ENCODE measurements at regions not wholly inside any gene's neighbourhood (a gene's known extent, or its start where the extent isn't known, plus 50 kb on each side); places are given as distances from the start of the nearest gene placed in this dataset.

- ATAC-seq (no peak), DNase-seq (no peak)
- no peak overlapping the region for H3K4me3 Mint-ChIP-seq
- H3K27ac Mint-ChIP-seq, result no peak overlapping the region
- H3K36me3 Mint-ChIP-seq (ENCODE audit: low read depth), result no peaks in the 10 kb centered on the region
- no peaks in the 10 kb centered on the region for H3K9me3 ChIP-seq (ENCODE audit: control insufficient read depth, low read length, poor library complexity, severe bottlenecking)
- no peaks in the 10 kb centered on the region for H3K27me3 Mint-ChIP-seq
- H3K4me1 Mint-ChIP-seq, result no peaks in the 10 kb centered on the region
Observed at GRCh38 chrX:69024161-69024736, 141.0 kb downstream of the PJA1 start.

DNA sequence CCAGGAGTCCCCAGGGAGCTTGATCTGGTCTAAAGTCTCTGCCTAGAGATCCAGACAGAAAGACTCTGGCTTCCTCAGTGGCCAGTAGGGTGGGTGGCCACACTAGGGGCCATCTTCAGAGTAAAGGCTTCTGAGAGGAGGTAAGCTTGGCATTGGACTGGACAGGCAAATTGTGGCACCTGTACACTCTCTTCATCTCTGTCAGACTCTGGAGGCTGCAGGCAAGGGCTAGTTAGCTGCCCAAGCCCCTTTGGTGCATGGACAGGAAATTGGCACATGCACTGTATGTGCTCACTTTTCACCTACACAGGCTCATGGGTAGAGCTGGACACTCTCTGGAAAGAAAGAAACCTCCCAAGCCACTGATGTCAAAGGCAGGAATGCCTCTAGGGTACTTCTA is 142.8 kb downstream of the PJA1 start:
- H3K27ac Mint-ChIP-seq, result no peak overlapping the region
- no peak overlapping the region for H3K4me3 Mint-ChIP-seq
- DNase-seq (no peak), ATAC-seq (no peak)
- H3K9me3 ChIP-seq (ENCODE audit: control insufficient read depth, low read length, poor library complexity, severe bottlenecking), result no peaks in the 10 kb centered on the region
- no peaks in the 10 kb centered on the region for H3K27me3 Mint-ChIP-seq
- H3K4me1 Mint-ChIP-seq, result no peaks in the 10 kb centered on the region
- no peaks in the 10 kb centered on the region for H3K36me3 Mint-ChIP-seq (ENCODE audit: low read depth)

- H3K4me3 Mint-ChIP-seq, result no peak overlapping the region
- DNase-seq, result no peak
- no peaks in the 10 kb centered on the region for H3K4me1 Mint-ChIP-seq
- no peak overlapping the region for H3K27ac Mint-ChIP-seq
- H3K36me3 Mint-ChIP-seq (ENCODE audit: low read depth), result no peaks in the 10 kb centered on the region
- no peaks in the 10 kb centered on the region for H3K27me3 Mint-ChIP-seq
- no peaks in the 10 kb centered on the region for H3K9me3 ChIP-seq (ENCODE audit: control insufficient read depth, low read length, poor library complexity, severe bottlenecking)
- no peak for ATAC-seq
Observed at GRCh38 chrX:69021141-69021960, 143.9 kb downstream of the PJA1 start.

DNA sequence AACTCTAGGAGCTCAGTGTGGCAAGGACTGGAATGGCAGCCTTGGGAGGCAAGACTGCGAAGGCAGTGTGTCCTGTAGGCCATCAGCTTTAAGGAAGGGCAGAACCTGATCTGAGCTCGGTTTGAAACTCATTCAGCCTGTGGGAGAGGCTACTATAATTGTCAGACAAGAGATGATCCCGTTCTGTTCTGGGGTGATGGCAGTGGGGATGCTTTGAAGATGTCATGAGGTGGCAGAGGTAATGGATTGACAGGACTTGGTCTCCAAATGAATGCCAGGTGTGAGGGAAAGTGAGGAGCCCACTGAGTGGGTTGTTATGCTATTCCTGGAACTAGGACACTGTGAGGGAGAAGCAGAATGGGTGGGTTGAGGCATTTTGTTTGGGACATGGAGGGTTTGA is 144.9 kb downstream of the PJA1 start:
- DNase-seq (no peak), ATAC-seq (no peak)
- H3K4me1 Mint-ChIP-seq, result no peaks in the 10 kb centered on the region
- H3K9me3 ChIP-seq (ENCODE audit: control insufficient read depth, low read length, poor library complexity, severe bottlenecking), result no peaks in the 10 kb centered on the region
- H3K36me3 Mint-ChIP-seq (ENCODE audit: low read depth), result no peaks in the 10 kb centered on the region
- no peaks in the 10 kb centered on the region for H3K27me3 Mint-ChIP-seq
- H3K4me3 Mint-ChIP-seq, result no peak overlapping the region
- H3K27ac Mint-ChIP-seq, result no peak overlapping the region

GRCh38 chrX:69019073-69019890 is 146.0 kb downstream of the PJA1 start:
- DNase-seq, result no peak
- no peaks in the 10 kb centered on the region for H3K9me3 ChIP-seq (ENCODE audit: control insufficient read depth, low read length, poor library complexity, severe bottlenecking)
- no peaks in the 10 kb centered on the region for H3K4me1 Mint-ChIP-seq
- no peak overlapping the region for H3K4me3 Mint-ChIP-seq
- no peaks in the 10 kb centered on the region for H3K36me3 Mint-ChIP-seq (ENCODE audit: low read depth)
- no peak for ATAC-seq
- H3K27ac Mint-ChIP-seq, result no peak overlapping the region
- H3K27me3 Mint-ChIP-seq, result no peaks in the 10 kb centered on the region

- H3K4me1 Mint-ChIP-seq, result no peaks in the 10 kb centered on the region
- H3K36me3 Mint-ChIP-seq (ENCODE audit: low read depth), result no peaks in the 10 kb centered on the region
- H3K27me3 Mint-ChIP-seq, result no peaks in the 10 kb centered on the region
- H3K27ac Mint-ChIP-seq, result no peak overlapping the region
- no peak for ATAC-seq
- no peaks in the 10 kb centered on the region for H3K9me3 ChIP-seq (ENCODE audit: control insufficient read depth, low read length, poor library complexity, severe bottlenecking)
- H3K4me3 Mint-ChIP-seq, result no peak overlapping the region
- no peak for DNase-seq
Observed at GRCh38 chrX:69018416-69019072, 146.7 kb downstream of the PJA1 start.

- Mint-ChIP-seq H3K36me3 (ENCODE audit: low read depth) (no peaks in the 10 kb centered on the region), H3K4me1 (no peaks in the 10 kb centered on the region), H3K4me3 (no peak overlapping the region), H3K27ac (no peak overlapping the region), H3K27me3 (no peaks in the 10 kb centered on the region)
- ATAC-seq (no peak), DNase-seq (no peak)
- H3K9me3 ChIP-seq (ENCODE audit: control insufficient read depth, low read length, poor library complexity, severe bottlenecking), result no peaks in the 10 kb centered on the region
Observed at GRCh38 chrX:69016293-69016941, 148.8 kb downstream of the PJA1 start.

DNA sequence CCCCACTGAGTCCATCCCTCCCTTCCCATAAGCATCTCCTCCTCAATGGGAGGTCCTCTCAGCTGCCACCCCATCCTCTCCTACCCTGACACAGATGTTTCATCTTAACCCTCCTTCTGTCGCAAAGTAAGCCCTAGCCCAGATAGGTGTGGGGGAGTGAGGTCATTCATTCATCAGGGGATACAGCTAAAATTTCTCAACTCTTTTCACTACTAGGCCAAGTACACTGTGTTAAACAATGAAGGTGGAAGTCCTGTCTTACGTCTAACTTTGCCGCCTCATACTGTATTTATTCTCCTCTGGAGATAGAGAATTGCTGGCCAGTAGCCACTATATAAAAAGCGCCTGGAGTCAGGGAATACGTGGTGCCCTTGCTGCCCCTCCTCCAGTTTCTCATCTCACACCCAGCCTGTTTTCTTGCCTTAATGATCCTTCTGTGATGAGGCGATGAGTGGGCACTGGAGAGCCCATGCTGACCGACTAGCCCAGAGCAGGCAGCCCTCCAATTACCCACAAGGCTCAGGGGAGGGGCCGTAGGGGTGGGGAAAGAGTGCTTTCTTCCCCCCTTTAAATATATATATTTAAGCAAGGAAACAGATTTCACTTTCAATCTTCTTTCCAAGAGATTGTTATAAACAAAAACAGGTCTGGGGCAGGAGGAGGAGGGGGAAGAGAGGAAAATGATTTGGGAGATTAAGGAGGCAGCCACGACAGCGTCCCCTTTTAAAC is 149.5 kb downstream of the PJA1 start:
- ATAC-seq, result no peak
- H3K9me3 ChIP-seq (ENCODE audit: control insufficient read depth, low read length, poor library complexity, severe bottlenecking), result no peaks in the 10 kb centered on the region
- no peaks in the 10 kb centered on the region for H3K27me3 Mint-ChIP-seq
- no peak overlapping the region for H3K27ac Mint-ChIP-seq
- H3K4me3 Mint-ChIP-seq, result no peak overlapping the region
- H3K4me1 Mint-ChIP-seq, result no peaks in the 10 kb centered on the region
- DNase-seq, result no peak
- H3K36me3 Mint-ChIP-seq (ENCODE audit: low read depth), result no peaks in the 10 kb centered on the region

DNA sequence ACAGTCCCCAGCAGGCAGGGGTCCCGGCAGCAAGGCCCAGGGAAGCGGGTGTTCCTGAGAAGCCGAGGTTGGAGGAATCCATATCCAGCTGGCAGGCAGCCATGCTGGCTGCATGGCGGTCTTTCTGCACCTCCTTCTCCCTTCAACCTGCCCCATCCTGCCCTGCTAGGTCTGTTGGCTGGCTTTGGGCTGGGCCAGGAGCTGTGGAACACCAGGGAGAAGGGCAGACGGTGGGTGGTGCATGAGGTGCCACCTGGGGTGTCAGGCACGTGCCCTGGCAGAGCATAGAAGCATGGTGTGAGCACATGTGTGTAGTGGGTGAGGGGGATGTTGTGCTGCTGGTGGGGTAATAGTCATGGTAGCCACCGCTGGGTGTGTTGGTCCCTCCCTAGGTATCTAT is 150.1 kb downstream of the PJA1 start:
- Mint-ChIP-seq H3K4me3 (no peak overlapping the region), H3K4me1 (no peaks in the 10 kb centered on the region), H3K27ac (no peak overlapping the region), H3K36me3 (ENCODE audit: low read depth) (no peaks in the 10 kb centered on the region), H3K27me3 (no peaks in the 10 kb centered on the region)
- ATAC-seq (no peak), DNase-seq (no peak)
- H3K9me3 ChIP-seq (ENCODE audit: control insufficient read depth, low read length, poor library complexity, severe bottlenecking), result no peaks in the 10 kb centered on the region

- Mint-ChIP-seq H3K27me3 (no peaks in the 10 kb centered on the region), H3K4me3 (no peak overlapping the region), H3K27ac (no peak overlapping the region), H3K36me3 (ENCODE audit: low read depth) (no peaks in the 10 kb centered on the region), H3K4me1 (no peaks in the 10 kb centered on the region)
- ATAC-seq (no peak), DNase-seq (no peak)
- no peaks in the 10 kb centered on the region for H3K9me3 ChIP-seq (ENCODE audit: control insufficient read depth, low read length, poor library complexity, severe bottlenecking)
Observed at GRCh38 chrX:69014200-69014599, 151.1 kb downstream of the PJA1 start.

DNA sequence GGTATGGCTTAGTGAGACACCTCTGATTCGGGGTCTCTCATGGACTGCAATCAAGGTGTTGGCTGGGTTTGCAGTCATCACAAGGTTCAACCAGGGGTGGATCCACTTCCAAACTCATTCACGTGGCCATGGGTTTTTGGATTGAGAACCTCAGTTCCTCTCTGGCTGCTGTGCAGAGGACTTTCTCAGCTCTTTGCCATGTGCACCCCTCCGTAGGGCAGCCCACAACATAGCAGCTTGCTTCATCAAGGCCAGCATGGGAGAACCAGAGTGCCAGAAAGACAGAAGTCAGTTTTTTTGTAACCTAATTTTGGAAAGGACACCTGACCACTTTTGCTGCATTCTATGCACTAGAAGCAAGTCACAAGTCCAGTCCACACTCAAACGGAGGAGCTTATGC is 154.9 kb downstream of the PJA1 start:
- DNase-seq, result no peak
- Mint-ChIP-seq H3K27ac (no peak overlapping the region), H3K4me1 (no peaks in the 10 kb centered on the region), H3K4me3 (no peak overlapping the region), H3K36me3 (ENCODE audit: low read depth) (no peaks in the 10 kb centered on the region), H3K27me3 (no peaks in the 10 kb centered on the region)
- no peak for ATAC-seq
- no peaks in the 10 kb centered on the region for H3K9me3 ChIP-seq (ENCODE audit: control insufficient read depth, low read length, poor library complexity, severe bottlenecking)

- ATAC-seq (no peak), DNase-seq (no peak)
- Mint-ChIP-seq H3K4me1 (peaks cover 2% of the 10 kb centered on the region), H3K36me3 (ENCODE audit: low read depth) (no peaks in the 10 kb centered on the region), H3K27ac (no peak overlapping the region), H3K4me3 (no peak overlapping the region), H3K27me3 (no peaks in the 10 kb centered on the region)
- H3K9me3 ChIP-seq (ENCODE audit: control insufficient read depth, low read length, poor library complexity, severe bottlenecking), result no peaks in the 10 kb centered on the region
Observed at GRCh38 chrX:69000877-69001276, 164.4 kb downstream of the PJA1 start.

Data from T-helper 17 cell (primary cell).